CD14-positive monocyte (primary cell): ENCODE measurements at regions not wholly inside any gene's neighbourhood (a gene's known extent, or its start where the extent isn't known, plus 50 kb on each side); places are given as distances from the start of the nearest gene placed in this dataset.

Source experiments
- DNase-seq, 3 donors: peaks; one replicate each; pipeline ENCODE4 v3.0.0-alpha.2; 2011 to 2022
- H2AFZ ChIP-seq: 2 replicates; pipeline ENCODE4 v1.6.0; 2012; ENCODE audit warnings: mild to moderate bottlenecking, low read depth, low read length, inconsistent platforms; ENCODE audit not compliant: insufficient read depth, poor library complexity, severe bottlenecking
- H3K27ac ChIP-seq, 2 donors: 1 replicate in 1 of 2; 2 replicates in 1 of 2; pipeline ENCODE4 v1.5.1; 2012 to 2013; ENCODE audit warnings: low read length in 2 of 2, control low read depth in 1 of 2, inconsistent platforms in 1 of 2, low read depth in 1 of 2, mild to moderate bottlenecking in 1 of 2
- H3K27me3 ChIP-seq, 2 donors: one replicate each; pipeline versions ENCODE4 v1.6.0 to v1.6.1; 2011 to 2013; ENCODE audit warnings: low read length in 2 of 2; ENCODE audit not compliant: control insufficient read depth in 2 of 2, insufficient read depth in 2 of 2
- H3K36me3 ChIP-seq, 2 donors: replicated peaks in 1 of 2; 1 replicate in 1 of 2; 2 replicates in 1 of 2; pipeline versions ENCODE4 v1.5.1 to v1.6.1; 2012 to 2013; ENCODE audit warnings: low read length in 2 of 2, control low read depth in 1 of 2, inconsistent platforms in 1 of 2, mild to moderate bottlenecking in 1 of 2; ENCODE audit not compliant: insufficient read depth in 2 of 2, control insufficient read depth in 1 of 2
- H3K4me1 ChIP-seq, 2 donors: 1 replicate in 1 of 2; 2 replicates in 1 of 2; pipeline versions ENCODE4 v1.5.1 to v1.6.1; 2012 to 2013; ENCODE audit warnings: low read length in 2 of 2, control low read depth in 1 of 2, inconsistent platforms in 1 of 2, mild to moderate bottlenecking in 1 of 2, moderate library complexity in 1 of 2; ENCODE audit not compliant: insufficient read depth in 2 of 2, control insufficient read depth in 1 of 2
- H3K4me2 ChIP-seq: replicated peaks from 2 replicates; pipeline ENCODE3; 2012; ENCODE audit warnings: low read length, moderate library complexity, mild to moderate bottlenecking; ENCODE audit not compliant: poor library complexity, severe bottlenecking; ENCODE audit errors: extremely low read depth
- H3K4me3 ChIP-seq, 3 experiments: fragments of 200-600 bp in 1 of 3; sonication (generic) in 1 of 3; replicated peaks in 1 of 3; 1 replicate in 2 of 3; 2 replicates in 1 of 3; pipeline ENCODE4 v1.5.1; 2011 to 2013; ENCODE audit warnings: low read length in 3 of 3, mild to moderate bottlenecking in 3 of 3, control low read depth in 2 of 3, low read depth in 2 of 3, inconsistent platforms in 1 of 3, moderate library complexity in 1 of 3
- H3K79me2 ChIP-seq: 2 replicates; pipeline ENCODE4 v1.6.0; 2012; ENCODE audit warnings: mild to moderate bottlenecking, control low read depth, inconsistent platforms, low read length, moderate library complexity; ENCODE audit not compliant: insufficient read depth
- H3K9ac ChIP-seq: 2 replicates; pipeline ENCODE4 v1.6.0; 2017; ENCODE audit warnings: low read length, mild to moderate bottlenecking; ENCODE audit not compliant: insufficient read depth, poor library complexity, severe bottlenecking
- H3K9me3 ChIP-seq, 2 donors: replicated peaks in 1 of 2; 1 replicate in 1 of 2; 2 replicates in 1 of 2; pipeline versions ENCODE4 v1.5.1 to v1.6.1; 2012 to 2013; ENCODE audit warnings: low read length in 2 of 2, control low read depth in 1 of 2; ENCODE audit not compliant: control insufficient read depth in 1 of 2, insufficient read depth in 1 of 2
- H4K20me1 ChIP-seq: 2 replicates; pipeline ENCODE4 v1.6.0; 2012; ENCODE audit warnings: mild to moderate bottlenecking, low read length, control low read depth, moderate library complexity; ENCODE audit not compliant: insufficient read depth
- H3K27ac Mint-ChIP-seq, 7 donors: one replicate each; pipeline ENCODE4 v1.8.0; 2020; ENCODE audit warnings: mild to moderate bottlenecking in 7 of 7, mixed read lengths in 7 of 7, moderate library complexity in 6 of 7, inconsistent platforms in 2 of 7
- H3K27me3 Mint-ChIP-seq, 3 donors: one replicate each; pipeline ENCODE4 v1.8.0; 2021 to 2022; ENCODE audit warnings: low read depth in 3 of 3, mild to moderate bottlenecking in 3 of 3, mixed read lengths in 3 of 3, moderate library complexity in 3 of 3, inconsistent platforms in 1 of 3
- H3K36me3 Mint-ChIP-seq, 2 donors: one replicate each; pipeline ENCODE4 v1.8.0; 2020; ENCODE audit warnings: mixed read lengths in 2 of 2, inconsistent platforms in 1 of 2, mild to moderate bottlenecking in 1 of 2
- H3K4me1 Mint-ChIP-seq: one replicate; pipeline ENCODE4 v1.8.0; 2020; ENCODE audit warnings: mild to moderate bottlenecking, mixed read lengths
- H3K4me3 Mint-ChIP-seq, 2 donors: one replicate each; pipeline ENCODE4 v1.8.0; 2020; ENCODE audit warnings: mild to moderate bottlenecking in 2 of 2, mixed read lengths in 2 of 2, moderate library complexity in 1 of 2
- H3K9me3 Mint-ChIP-seq, 7 donors: one replicate each; pipeline ENCODE4 v1.8.0; 2020 to 2022; ENCODE audit warnings: mixed read lengths in 7 of 7, mild to moderate bottlenecking in 6 of 7, moderate library complexity in 6 of 7, inconsistent platforms in 2 of 7
- CTCF ChIP-seq: fragments of 200-600 bp; IDR thresholded peaks from one replicate; pipeline ENCODE4 v1.8.0; 2022; ENCODE audit warnings: antibody characterized with exemption, mild to moderate bottlenecking
- WGBS: methylation state at CpG from one replicate; pipeline ENCODE4 v1.1.5; 2013; ENCODE audit warnings: missing lambda C conversion rate; ENCODE audit not compliant: insufficient coverage; 5-methylcytosine and 5-hydroxymethylcytosine counted together
- intact Hi-C, 2 donors: fragments of 100-400 bp; cut with micrococcal nuclease; formaldehyde crosslinking; loops; one replicate each; pipeline versions ENCODE4 v1.15.0 to v1.15.1; 2023

DNA sequence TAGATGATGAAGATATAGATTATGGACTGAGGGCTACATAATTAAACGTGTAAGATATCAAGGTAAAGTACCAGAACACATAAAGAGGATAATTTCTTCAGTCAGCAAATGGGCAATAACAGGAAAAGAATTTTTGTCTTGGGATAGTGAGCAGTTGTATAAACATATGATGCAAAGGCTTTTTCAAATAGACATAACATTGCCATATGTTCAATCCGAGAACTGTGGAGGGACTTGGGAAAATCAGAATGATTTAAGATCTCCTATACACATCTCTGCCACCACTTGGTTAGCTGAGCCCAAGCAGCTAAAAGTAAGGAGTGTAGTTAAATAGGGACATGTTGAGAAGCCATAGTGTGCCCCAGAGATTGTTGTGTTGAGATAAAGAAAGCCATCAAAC, 287.6 kb upstream of the ZNF521 start:
- Mint-ChIP-seq H3K27me3 (peaks cover 0 to 2% (median 0%) of the 10 kb centered on the region in 3 donors), H3K9me3 (peaks cover 0 to 4% (median 3%) of the 10 kb centered on the region in 7 donors), H3K4me1 (no peaks in the 10 kb centered on the region), H3K27ac (no peak overlapping the region), H3K36me3 (no peaks in the 10 kb centered on the region), H3K4me3 (no peak overlapping the region)
- Histone ChIP-seq H3K27ac (no peak overlapping the region), H3K4me3 (no peak overlapping the region), H3K79me2 (no peaks in the 10 kb centered on the region), H3K9me3 (no peaks in the 10 kb centered on the region), H3K4me2 (no peak overlapping the region), H4K20me1 (no peaks in the 10 kb centered on the region), H3K36me3 (no peaks in the 10 kb centered on the region), H3K27me3 (no peaks in the 10 kb centered on the region), H2AFZ (no peak overlapping the region), H3K4me1 (no peaks in the 10 kb centered on the region), H3K9ac (no peak overlapping the region)
- intact Hi-C loops: no loop called here
- DNase-seq: no peak
- TF ChIP-seq CTCF: no peak
- no CpG with 5 or more reads among the region's 2 CpGs for WGBS

DNA sequence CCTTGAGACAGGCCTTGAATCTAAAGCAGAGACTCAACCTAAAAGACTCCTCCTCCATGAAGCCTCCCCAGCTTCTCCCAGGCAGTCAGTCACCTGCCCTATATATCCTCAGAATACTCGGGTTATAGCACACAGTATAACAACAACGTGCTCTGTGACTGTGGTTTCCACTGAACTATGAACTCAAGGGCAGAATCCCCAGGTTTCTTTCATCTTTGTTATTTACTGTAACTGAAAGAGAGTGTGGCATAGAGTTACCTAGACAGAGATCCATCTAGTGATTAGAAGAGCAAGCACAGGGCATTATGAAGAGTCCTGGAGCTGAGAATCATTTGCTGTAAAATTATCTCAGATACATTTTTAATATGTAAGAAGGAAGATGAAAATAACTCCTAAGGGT, 281.6 kb upstream of the ZNF521 start:
- no peaks in the 10 kb centered on the region for H3K36me3 Mint-ChIP-seq
- no peaks in the 10 kb centered on the region for H4K20me1 ChIP-seq
- DNase-seq: no peak
- H3K4me1 ChIP-seq: no peaks in the 10 kb centered on the region
- no peaks in the 10 kb centered on the region for H3K36me3 ChIP-seq
- H3K27me3 ChIP-seq: no peaks in the 10 kb centered on the region
- WGBS: no CpG with 5 or more reads among the region's 2 CpGs
- no peak overlapping the region for H2AFZ ChIP-seq
- peaks cover 1 to 11% (median 8%) of the 10 kb centered on the region in 7 donors for H3K9me3 Mint-ChIP-seq
- H3K79me2 ChIP-seq: no peaks in the 10 kb centered on the region
- no peak for TF ChIP-seq CTCF
- intact Hi-C loops: no loop called here
- H3K4me3 Mint-ChIP-seq: no peak overlapping the region
- no peak overlapping the region for H3K27ac ChIP-seq
- no peaks in the 10 kb centered on the region for H3K4me1 Mint-ChIP-seq
- no peak overlapping the region for H3K4me3 ChIP-seq
- H3K9me3 ChIP-seq: peaks cover 0 to 2% of the 10 kb centered on the region in 2 donors
- peaks cover 0 to 3% (median 2%) of the 10 kb centered on the region in 3 donors for H3K27me3 Mint-ChIP-seq
- H3K27ac Mint-ChIP-seq: no peak overlapping the region
- H3K4me2 ChIP-seq: no peak overlapping the region
- no peak overlapping the region for H3K9ac ChIP-seq
